ENCODE measurements at regions not wholly inside any gene's neighbourhood (a gene's known extent, or its start where the extent isn't known, plus 50 kb on each side); places are given as distances from the start of the nearest gene placed in this dataset.
"Not testable (repeated sequence)": the region's sequence is repeated elsewhere in the genome, so short reads cannot be mapped to it uniquely, and the experiment has no call there.

GRCh38 chr9:26516773-26517343, 375.7 kb downstream of the CAAP1 start:
- no peak overlapping the region for H3K27ac ChIP-seq
- DNase-seq (ENCODE audit: low read depth, low spot score), result no peak

GRCh38 chr9:26513730-26514129, 378.9 kb downstream of the CAAP1 start:
- H3K27ac ChIP-seq, result no peak overlapping the region
- no peak for DNase-seq (ENCODE audit: low read depth, low spot score)

GRCh38 chr9:26510137-26510536, 382.5 kb downstream of the CAAP1 start:
- no peak overlapping the region for H3K27ac ChIP-seq
- DNase-seq (ENCODE audit: low read depth, low spot score), result no peak

GRCh38 chr9:26508897-26509296, 383.7 kb downstream of the CAAP1 start:
- DNase-seq (ENCODE audit: low read depth, low spot score), result no peak
- no peak overlapping the region for H3K27ac ChIP-seq

- H3K27ac ChIP-seq, result no peak overlapping the region
- no peak for DNase-seq (ENCODE audit: low read depth, low spot score)
Measured at GRCh38 chr9:26504057-26504456, 388.5 kb downstream of the CAAP1 start.

- no peak overlapping the region for H3K27ac ChIP-seq
- DNase-seq (ENCODE audit: low read depth, low spot score), result no peak
Measured at GRCh38 chr9:26502311-26502710, 390.3 kb downstream of the CAAP1 start.

GRCh38 chr9:26500471-26500870, 392.1 kb downstream of the CAAP1 start:
- H3K27ac ChIP-seq, result no peak overlapping the region
- DNase-seq (ENCODE audit: low read depth, low spot score), result no peak

GRCh38 chr9:26492608-26493521, 399.7 kb downstream of the CAAP1 start:
- H3K27ac ChIP-seq; DNase-seq (ENCODE audit: low read depth, low spot score): not testable (repeated sequence)

GRCh38 chr9:26491922-26492607, 400.5 kb downstream of the CAAP1 start:
- H3K27ac ChIP-seq; DNase-seq (ENCODE audit: low read depth, low spot score): not testable (repeated sequence)

- no peak for DNase-seq (ENCODE audit: low read depth, low spot score)
- H3K27ac ChIP-seq, result no peak overlapping the region
Measured at GRCh38 chr9:26483991-26484390, 408.6 kb downstream of the CAAP1 start.

- no peak overlapping the region for H3K27ac ChIP-seq
- DNase-seq (ENCODE audit: low read depth, low spot score), result no peak
Measured at GRCh38 chr9:26477963-26478362, 414.6 kb downstream of the CAAP1 start.

GRCh38 chr9:26471261-26471660, 421.3 kb downstream of the CAAP1 start:
- no peak overlapping the region for H3K27ac ChIP-seq
- DNase-seq (ENCODE audit: low read depth, low spot score), result no peak

GRCh38 chr9:26470284-26470683, 422.3 kb downstream of the CAAP1 start:
- no peak for DNase-seq (ENCODE audit: low read depth, low spot score)

GRCh38 chr9:26463837-26464236, 428.8 kb downstream of the CAAP1 start:
- no peak overlapping the region for H3K27ac ChIP-seq
- no peak for DNase-seq (ENCODE audit: low read depth, low spot score)

More at GRCh38 chr9:26470284-26470683, 422.3 kb downstream of the CAAP1 start:
- H3K27ac ChIP-seq, result no peak overlapping the region

- no peak for DNase-seq (ENCODE audit: low read depth, low spot score)
- no peak overlapping the region for H3K27ac ChIP-seq
Measured at GRCh38 chr9:26462751-26463150, 429.9 kb downstream of the CAAP1 start.

GRCh38 chr9:26462213-26462612, 430.4 kb downstream of the CAAP1 start:
- no peak overlapping the region for H3K27ac ChIP-seq
- DNase-seq (ENCODE audit: low read depth, low spot score), result no peak

- DNase-seq (ENCODE audit: low read depth, low spot score), result no peak
Measured at GRCh38 chr9:26460624-26461023, 432.0 kb downstream of the CAAP1 start.

GRCh38 chr9:26459959-26460358, 432.6 kb downstream of the CAAP1 start:
- no peak overlapping the region for H3K27ac ChIP-seq
- no peak for DNase-seq (ENCODE audit: low read depth, low spot score)

More at GRCh38 chr9:26460624-26461023, 432.0 kb downstream of the CAAP1 start:
- H3K27ac ChIP-seq, result no peak overlapping the region

GRCh38 chr9:26458054-26458453, 434.5 kb downstream of the CAAP1 start:
- DNase-seq (ENCODE audit: low read depth, low spot score), result no peak
- no peak overlapping the region for H3K27ac ChIP-seq

- H3K27ac ChIP-seq, result no peak overlapping the region
- no peak for DNase-seq (ENCODE audit: low read depth, low spot score)
Measured at GRCh38 chr9:26457151-26457550, 435.5 kb downstream of the CAAP1 start.

- no peak for DNase-seq (ENCODE audit: low read depth, low spot score)
- no peak overlapping the region for H3K27ac ChIP-seq
Measured at GRCh38 chr9:26439061-26439624, 453.5 kb downstream of the CAAP1 start.
